SK-N-SH (cell line): ENCODE measurements at regions not wholly inside any gene's neighbourhood (a gene's known extent, or its start where the extent isn't known, plus 50 kb on each side); places are given as distances from the start of the nearest gene placed in this dataset.

ENCODE experiments used
- CTCF ChIA-PET: fragments of 300-600, 350-600 bp; formaldehyde crosslinking; extraction: SDS; loops from one replicate; lab custom pipeline; 2021; lab: Yijun Ruan, JAX
- POLR2A ChIA-PET: fragments of 350-600 bp; sonication (Branson Sonifier 250); formaldehyde crosslinking; extraction: SDS; loops from one replicate; lab custom pipeline; 2020; ENCODE audit warnings: antibody characterized with exemption, inconsistent platforms; lab: Yijun Ruan, JAX
- DNase-seq: peaks from one replicate; pipeline ENCODE4 v3.0.0; 2012
- H2AFZ ChIP-seq: fragments of 200-600 bp; sonication (generic); 2 replicates; pipeline ENCODE4 v1.8.1; 2016; ENCODE audit warnings: antibody characterized with exemption, mild to moderate bottlenecking, low read depth
- H3F3A ChIP-seq: fragments of 200-600 bp; sonication (generic); replicated peaks from 2 replicates; pipeline ENCODE3; 2016; ENCODE audit warnings: antibody characterized with exemption, mild to moderate bottlenecking; ENCODE audit not compliant: insufficient read depth
- H3K27ac ChIP-seq, 2 experiments: fragments of 200-500 bp in 1 of 2; fragments of 200-600 bp in 1 of 2; sonication (Bioruptor generic) in 1 of 2; sonication (generic), shearing (Covaris generic) in 1 of 2; 2 replicates each; pipeline versions ENCODE4 v1.5.1 to v1.6.1; 2014 to 2016; ENCODE audit warnings: low read depth in 2 of 2, inconsistent platforms in 1 of 2, low read length in 1 of 2, mild to moderate bottlenecking in 1 of 2, mixed read lengths in 1 of 2
- H3K27me3 ChIP-seq: fragments of 200-600 bp; sonication (generic), shearing (Covaris generic); 2 replicates; pipeline ENCODE4 v1.6.1; 2016; ENCODE audit warnings: mixed run types; ENCODE audit not compliant: insufficient read depth
- H3K36me3 ChIP-seq, 2 experiments: fragments of 200-500 bp in 1 of 2; fragments of 200-600 bp in 1 of 2; sonication (Bioruptor generic) in 1 of 2; sonication (generic) in 1 of 2; replicated peaks in 1 of 2; 2 replicates each; pipeline versions ENCODE3 to v1.5.1; 2014 to 2016; ENCODE audit warnings: low read length in 1 of 2, mild to moderate bottlenecking in 1 of 2; ENCODE audit not compliant: insufficient read depth in 2 of 2, control insufficient read depth in 1 of 2
- H3K4me1 ChIP-seq, 2 experiments: fragments of 200-500 bp in 1 of 2; fragments of 200-600 bp in 1 of 2; sonication (Bioruptor generic) in 1 of 2; sonication (generic), shearing (Covaris generic) in 1 of 2; 2 replicates each; pipeline versions ENCODE4 v1.5.1 to v1.6.1; 2014 to 2016; ENCODE audit warnings: low read depth in 1 of 2, low read length in 1 of 2, mixed run types in 1 of 2; ENCODE audit not compliant: insufficient read depth in 2 of 2, control insufficient read depth in 1 of 2
- H3K4me2 ChIP-seq: fragments of 200-600 bp; sonication (generic), shearing (Covaris generic); 2 replicates; pipeline ENCODE4 v1.6.1; 2017; ENCODE audit warnings: mixed run types
- H3K4me3 ChIP-seq, 2 experiments: fragments of 200-500 bp in 1 of 2; fragments of 200-600 bp in 1 of 2; sonication (Bioruptor generic) in 1 of 2; sonication (generic), shearing (Covaris generic) in 1 of 2; 2 replicates each; pipeline versions ENCODE4 v1.5.1 to v1.8.1; 2014 to 2016; ENCODE audit warnings: low read depth in 2 of 2, inconsistent platforms in 1 of 2, low read length in 1 of 2, mild to moderate bottlenecking in 1 of 2, mixed read lengths in 1 of 2, moderate library complexity in 1 of 2
- H3K79me2 ChIP-seq: fragments of 200-600 bp; sonication (generic); 2 replicates; pipeline ENCODE4 v1.8.1; 2017; ENCODE audit warnings: mild to moderate bottlenecking; ENCODE audit not compliant: insufficient read depth
- H3K9ac ChIP-seq: fragments of 200-600 bp; sonication (generic); 2 replicates; pipeline ENCODE4 v1.6.1; 2017; ENCODE audit warnings: mixed run types
- H3K9me2 ChIP-seq: fragments of 200-600 bp; sonication (generic); 2 replicates; pipeline ENCODE4 v1.6.1; 2017; ENCODE audit warnings: mixed run types
- H3K9me3 ChIP-seq: fragments of 200-600 bp; sonication (generic); 2 replicates; pipeline ENCODE4 v1.6.1; 2017; ENCODE audit warnings: mixed run types, mild to moderate bottlenecking, moderate library complexity
- H4K20me1 ChIP-seq: fragments of 200-600 bp; sonication (generic); 2 replicates; pipeline ENCODE4 v1.6.1; 2017; ENCODE audit warnings: mild to moderate bottlenecking, mixed run types; ENCODE audit not compliant: insufficient read depth
- EP300 ChIP-seq, 2 experiments: IDR thresholded peaks; 2 replicates each; pipeline versions ENCODE4 v1.4.0 to v1.6.1; 2012; ENCODE audit warnings: borderline replicate concordance in 1 of 2, low read depth in 1 of 2, low read length in 1 of 2
- FOXM1 ChIP-seq: IDR thresholded peaks from 2 replicates; pipeline ENCODE4 v1.4.0; 2012; ENCODE audit warnings: low read depth, mild to moderate bottlenecking
- GATA2 ChIP-seq: sonication (generic); formaldehyde crosslinking; IDR thresholded peaks from 2 replicates; pipeline ENCODE4 v1.5.0; 2020; ENCODE audit warnings: mild to moderate bottlenecking, missing genetic modification reagents
- NRF1 ChIP-seq: IDR thresholded peaks from 2 replicates; pipeline ENCODE4 v1.6.1; 2012; ENCODE audit warnings: low read depth, mild to moderate bottlenecking, low read length
- RAD21 ChIP-seq: IDR thresholded peaks from 2 replicates; pipeline ENCODE4 v1.6.1; 2012; ENCODE audit warnings: mild to moderate bottlenecking, low read length
- RCOR1 ChIP-seq: fragments of 150-350 bp; IDR thresholded peaks from 2 replicates; pipeline ENCODE4 v1.6.1; 2017; ENCODE audit warnings: antibody characterized with exemption, low read length
- RFX5 ChIP-seq: IDR thresholded peaks from 2 replicates; pipeline ENCODE4 v1.6.1; 2012; ENCODE audit warnings: mild to moderate bottlenecking, improper control_type of control experiment, low read length
- TAF1 ChIP-seq: IDR thresholded peaks from 2 replicates; pipeline ENCODE4 v1.6.1; 2012; ENCODE audit warnings: low read depth, mild to moderate bottlenecking, low read length, moderate library complexity, borderline replicate concordance
- TEAD4 ChIP-seq: IDR thresholded peaks from 2 replicates; pipeline ENCODE4 v1.4.0; 2012; ENCODE audit warnings: mild to moderate bottlenecking, borderline replicate concordance; ENCODE audit not compliant: insufficient read depth
- WGBS: methylation state at CpG from one replicate; pipeline ENCODE4 v1.1.6; 2017; ENCODE audit warnings: low lambda C conversion rate; 5-methylcytosine and 5-hydroxymethylcytosine counted together
- TF ChIP-seq, protein P1 (sequence below): IDR thresholded peaks from 2 replicates; pipeline ENCODE4 v1.4.0; 2012; ENCODE audit warnings: low read depth, borderline replicate concordance
- TF ChIP-seq, protein P2 (sequence below): IDR thresholded peaks from 2 replicates; pipeline ENCODE4 v1.6.1; 2012; ENCODE audit warnings: mild to moderate bottlenecking, low read depth, low read length, moderate library complexity

DNA sequence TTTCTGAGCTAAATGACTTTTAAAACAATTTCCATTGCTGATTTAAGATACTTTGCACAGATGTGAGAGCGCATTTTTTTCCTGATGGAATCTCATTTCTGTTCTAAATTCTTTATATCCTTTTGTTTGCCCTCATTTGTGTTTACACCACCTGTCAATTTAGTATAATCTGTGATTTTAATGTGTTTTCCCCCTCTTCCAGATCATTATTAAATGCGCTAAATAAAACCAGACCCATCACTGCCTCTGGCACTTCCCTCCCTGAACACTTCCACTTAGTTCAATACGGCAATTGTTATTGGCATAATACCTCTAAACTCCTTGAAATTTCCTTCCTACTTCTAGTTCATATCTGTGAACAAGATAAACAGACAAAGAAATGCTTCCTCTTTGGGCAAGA is 186.9 kb upstream of the ADGRL2 start:
- Histone ChIP-seq H3K27me3 (no peaks in the 10 kb centered on the region), H3K79me2 (no peaks in the 10 kb centered on the region), H3K4me3 (no peak overlapping the region), H3K27ac (no peak overlapping the region), H3F3A (no peaks in the 10 kb centered on the region), H4K20me1 (no peaks in the 10 kb centered on the region), H3K36me3 (no peaks in the 10 kb centered on the region), H3K9me2 (no peaks in the 10 kb centered on the region), H2AFZ (no peak overlapping the region), H3K4me2 (no peak overlapping the region), H3K9me3 (no peaks in the 10 kb centered on the region), H3K4me1 (peaks cover 0 to 3% of the 10 kb centered on the region in 2 experiments; a peak in 2 of 4 replicates), H3K9ac (no peak overlapping the region)
- WGBS: 74% methylated on average over 3 of the region's 3 CpGs
- peak; percentile 70; the same call in 1 of the 2 replicates for TF ChIP-seq RCOR1
- TF ChIP-seq EP300 (IDR thresholded peaks at IDR 0.05; ENCODE audit: borderline replicate concordance in 1 of 2, low read depth in 1 of 2, low read length in 1 of 2): peak in 1 of 2 experiments; percentile 8; a peak in 1 of 4 replicates
- TF ChIP-seq TEAD4: no peak
- POLR2A ChIA-PET: no interaction called here
- peak; percentile 19 for DNase-seq
- CTCF ChIA-PET: interaction anchor here (0.6 kb wide), 1 partner anchor 54 kb away, joined by 3 read pairs; no protein-coding TSS in a partner anchor

DNA sequence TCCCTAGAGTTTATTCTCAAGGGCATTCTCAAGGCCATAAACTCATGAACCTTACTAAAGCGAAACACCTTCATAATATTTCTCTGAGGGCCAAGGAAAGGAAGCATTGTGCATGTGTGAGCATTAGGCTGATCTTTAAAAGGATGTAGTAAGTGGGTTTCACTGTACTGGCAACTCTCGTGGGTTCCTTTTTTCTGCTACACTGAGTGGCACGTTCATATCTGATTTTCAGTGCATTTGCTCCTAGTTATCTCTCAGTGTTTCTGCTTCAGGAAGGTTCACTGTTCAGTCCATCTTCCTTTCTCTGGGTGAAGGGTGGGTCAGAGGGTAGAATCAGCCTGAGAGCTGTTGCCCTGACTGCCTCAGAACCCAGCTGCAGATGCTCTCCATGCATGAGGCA is 192.8 kb upstream of the ADGRL2 start:
- 56% methylated on average over 3 of the region's 3 CpGs for WGBS
- CTCF ChIA-PET: interaction anchor here (1.3 kb wide), 1 partner anchor 10 kb away, joined by 3 read pairs; no protein-coding TSS in a partner anchor
- H3K36me3 ChIP-seq: no peaks in the 10 kb centered on the region
- H3K27me3 ChIP-seq: no peaks in the 10 kb centered on the region
- H3F3A ChIP-seq: no peaks in the 10 kb centered on the region
- no peaks in the 10 kb centered on the region for H3K79me2 ChIP-seq
- no peaks in the 10 kb centered on the region for H4K20me1 ChIP-seq
- H3K9me3 ChIP-seq: no peaks in the 10 kb centered on the region
- H3K9ac ChIP-seq: no peak overlapping the region
- no peak overlapping the region for H2AFZ ChIP-seq
- POLR2A ChIA-PET: no interaction called here
- no peaks in the 10 kb centered on the region for H3K9me2 ChIP-seq
- H3K4me2 ChIP-seq: no peak overlapping the region
- peaks cover 0 to 3% of the 10 kb centered on the region in 2 experiments; a peak in 1 of 4 replicates for H3K4me1 ChIP-seq
- TF ChIP-seq RFX5: no peak
- TF ChIP-seq GATA2: peak; percentile 26; the same call in 1 of the 2 replicates
- TF ChIP-seq, all 33 proteins: peak for 1
- DNase-seq: peak; percentile 4
- Histone ChIP-seq H3K4me3 (no peak overlapping the region), H3K27ac (no peak overlapping the region)

DNA sequence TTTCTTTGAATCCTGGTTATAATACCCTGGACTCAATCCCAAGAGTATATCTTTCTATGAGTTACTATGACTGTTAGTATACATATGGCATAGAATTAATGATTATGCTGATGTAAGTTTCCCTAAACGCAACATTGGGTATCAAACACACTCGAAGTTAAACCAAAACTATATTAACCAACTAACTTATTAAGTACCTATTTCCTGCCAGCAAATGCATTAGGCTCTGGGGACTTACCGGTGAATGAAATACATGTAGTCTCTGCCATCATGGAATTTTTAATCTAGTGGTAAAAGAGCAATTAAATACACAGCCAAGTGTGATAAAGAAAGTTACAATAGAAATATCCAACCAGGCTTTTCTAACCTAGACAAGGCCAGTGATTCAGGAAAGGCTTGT is 193.6 kb upstream of the ADGRL2 start:
- H3K4me2 ChIP-seq: no peak overlapping the region
- no peak for TF ChIP-seq RFX5
- H3K4me3 ChIP-seq: no peak overlapping the region
- no peaks in the 10 kb centered on the region for H3K36me3 ChIP-seq
- no peaks in the 10 kb centered on the region for H3K9me3 ChIP-seq
- no peak overlapping the region for H2AFZ ChIP-seq
- H3K79me2 ChIP-seq: no peaks in the 10 kb centered on the region
- H3K27me3 ChIP-seq: no peaks in the 10 kb centered on the region
- CTCF ChIA-PET: no interaction called here
- H3F3A ChIP-seq: no peaks in the 10 kb centered on the region
- peaks cover 0 to 3% of the 10 kb centered on the region in 2 experiments; a peak in 1 of 4 replicates for H3K4me1 ChIP-seq
- no peak overlapping the region for H3K9ac ChIP-seq
- H3K27ac ChIP-seq: no peak overlapping the region
- H4K20me1 ChIP-seq: no peaks in the 10 kb centered on the region
- DNase-seq: no peak
- 82% methylated on average over 3 of the region's 3 CpGs for WGBS
- no peaks in the 10 kb centered on the region for H3K9me2 ChIP-seq
- POLR2A ChIA-PET: no interaction called here

DNA sequence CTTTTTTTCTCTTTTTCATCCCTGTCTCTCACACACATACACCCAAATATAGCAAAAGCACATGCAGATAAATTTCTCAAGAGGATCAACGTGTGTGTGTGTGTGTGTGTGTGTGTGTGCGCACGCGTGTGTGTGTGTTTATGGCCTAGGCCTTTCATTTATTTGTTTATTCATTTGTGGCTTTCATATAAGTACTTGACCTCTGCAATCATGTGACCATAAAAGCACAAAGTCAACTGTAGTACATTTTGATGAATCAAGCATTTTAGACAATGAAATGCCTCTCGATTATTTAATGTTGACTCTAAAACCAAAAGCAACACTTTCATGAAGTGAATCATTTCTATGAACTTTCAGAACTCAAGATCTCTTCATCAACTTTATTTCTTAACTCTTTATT is 194.1 kb upstream of the ADGRL2 start:
- no peak for DNase-seq
- POLR2A ChIA-PET: no interaction called here
- H3K9me3 ChIP-seq: no peaks in the 10 kb centered on the region
- no peak overlapping the region for H3K4me3 ChIP-seq
- H3F3A ChIP-seq: no peaks in the 10 kb centered on the region
- no peaks in the 10 kb centered on the region for H3K36me3 ChIP-seq
- CTCF ChIA-PET: no interaction called here
- H3K4me2 ChIP-seq: no peak overlapping the region
- H3K79me2 ChIP-seq: no peaks in the 10 kb centered on the region
- no peak overlapping the region for H2AFZ ChIP-seq
- H3K4me1 ChIP-seq: peaks cover 0 to 3% of the 10 kb centered on the region in 2 experiments; a peak in 2 of 4 replicates
- H3K9ac ChIP-seq: no peak overlapping the region
- no peaks in the 10 kb centered on the region for H4K20me1 ChIP-seq
- WGBS: 82% methylated on average over 5 of the region's 5 CpGs
- no peaks in the 10 kb centered on the region for H3K27me3 ChIP-seq
- no peak overlapping the region for H3K27ac ChIP-seq
- H3K9me2 ChIP-seq: no peaks in the 10 kb centered on the region
- TF ChIP-seq RAD21 (no peak), TAF1 (no peak), FOXM1 (no peak), RCOR1 (no peak), NRF1 (no peak)
- TF ChIP-seq, protein P1, sequence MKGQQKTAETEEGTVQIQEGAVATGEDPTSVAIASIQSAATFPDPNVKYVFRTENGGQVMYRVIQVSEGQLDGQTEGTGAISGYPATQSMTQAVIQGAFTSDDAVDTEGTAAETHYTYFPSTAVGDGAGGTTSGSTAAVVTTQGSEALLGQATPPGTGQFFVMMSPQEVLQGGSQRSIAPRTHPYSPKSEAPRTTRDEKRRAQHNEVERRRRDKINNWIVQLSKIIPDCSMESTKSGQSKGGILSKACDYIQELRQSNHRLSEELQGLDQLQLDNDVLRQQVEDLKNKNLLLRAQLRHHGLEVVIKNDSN: no peak
- TF ChIP-seq, protein P2, sequence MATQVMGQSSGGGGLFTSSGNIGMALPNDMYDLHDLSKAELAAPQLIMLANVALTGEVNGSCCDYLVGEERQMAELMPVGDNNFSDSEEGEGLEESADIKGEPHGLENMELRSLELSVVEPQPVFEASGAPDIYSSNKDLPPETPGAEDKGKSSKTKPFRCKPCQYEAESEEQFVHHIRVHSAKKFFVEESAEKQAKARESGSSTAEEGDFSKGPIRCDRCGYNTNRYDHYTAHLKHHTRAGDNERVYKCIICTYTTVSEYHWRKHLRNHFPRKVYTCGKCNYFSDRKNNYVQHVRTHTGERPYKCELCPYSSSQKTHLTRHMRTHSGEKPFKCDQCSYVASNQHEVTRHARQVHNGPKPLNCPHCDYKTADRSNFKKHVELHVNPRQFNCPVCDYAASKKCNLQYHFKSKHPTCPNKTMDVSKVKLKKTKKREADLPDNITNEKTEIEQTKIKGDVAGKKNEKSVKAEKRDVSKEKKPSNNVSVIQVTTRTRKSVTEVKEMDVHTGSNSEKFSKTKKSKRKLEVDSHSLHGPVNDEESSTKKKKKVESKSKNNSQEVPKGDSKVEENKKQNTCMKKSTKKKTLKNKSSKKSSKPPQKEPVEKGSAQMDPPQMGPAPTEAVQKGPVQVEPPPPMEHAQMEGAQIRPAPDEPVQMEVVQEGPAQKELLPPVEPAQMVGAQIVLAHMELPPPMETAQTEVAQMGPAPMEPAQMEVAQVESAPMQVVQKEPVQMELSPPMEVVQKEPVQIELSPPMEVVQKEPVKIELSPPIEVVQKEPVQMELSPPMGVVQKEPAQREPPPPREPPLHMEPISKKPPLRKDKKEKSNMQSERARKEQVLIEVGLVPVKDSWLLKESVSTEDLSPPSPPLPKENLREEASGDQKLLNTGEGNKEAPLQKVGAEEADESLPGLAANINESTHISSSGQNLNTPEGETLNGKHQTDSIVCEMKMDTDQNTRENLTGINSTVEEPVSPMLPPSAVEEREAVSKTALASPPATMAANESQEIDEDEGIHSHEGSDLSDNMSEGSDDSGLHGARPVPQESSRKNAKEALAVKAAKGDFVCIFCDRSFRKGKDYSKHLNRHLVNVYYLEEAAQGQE: no peak
